K562 (cell line): ENCODE measurements at regions not wholly inside any gene's neighbourhood (a gene's known extent, or its start where the extent isn't known, plus 50 kb on each side); places are given as distances from the start of the nearest gene placed in this dataset.

Experiments
- EHMT2 ChIP-seq: fragments of 450-650 bp; IDR thresholded peaks from 2 replicates; pipeline ENCODE4 v1.6.1; 2018; ENCODE audit warnings: antibody characterized with exemption
- EWSR1 ChIP-seq: fragments of 450-650 bp; IDR thresholded peaks from 2 replicates; pipeline ENCODE4 v1.6.1; 2018; ENCODE audit warnings: borderline replicate concordance, mild to moderate bottlenecking, low read depth, moderate library complexity; ENCODE audit not compliant: partially characterized antibody
- KLF13 ChIP-seq: fragments of 450-650 bp; IDR thresholded peaks from 2 replicates; pipeline ENCODE4 v1.6.1; 2016; ENCODE audit warnings: missing genetic modification characterization, low read depth, mild to moderate bottlenecking, missing compliant biosample characterization, moderate library complexity, borderline replicate concordance
- MCM7 ChIP-seq, 2 experiments: fragments of 450-650 bp; IDR thresholded peaks; 2 replicates each; pipeline ENCODE4 v1.6.1; 2016 to 2018
- MECOM ChIP-seq: fragments of 250-450 bp; sonication (Bioruptor Pico); IDR thresholded peaks from 2 replicates; pipeline ENCODE4 v1.8.0; 2022; ENCODE audit warnings: inconsistent platforms
- PBX2 ChIP-seq, 2 experiments: IDR thresholded peaks in 1 of 2; conservative IDR thresholded peaks in 1 of 2; 2 replicates each; pipeline ENCODE4 v1.6.1; 2016; ENCODE audit warnings: low read depth in 2 of 2, mild to moderate bottlenecking in 1 of 2, missing compliant biosample characterization in 1 of 2, missing genetic modification characterization in 1 of 2, moderate library complexity in 1 of 2
- PPARD ChIP-seq: fragments of 250-450 bp; sonication (Bioruptor Pico); IDR thresholded peaks from 2 replicates; pipeline ENCODE4 v1.8.0; 2022; ENCODE audit warnings: inconsistent platforms, mild to moderate bottlenecking, moderate library complexity
- RBM39 ChIP-seq: fragments of 200-400 bp; formaldehyde crosslinking; optimal IDR thresholded peaks from 2 replicates; pipeline ENCODE3; 2018; ENCODE audit warnings: low read depth, low read length
- REST ChIP-seq, 2 experiments: fragments of 450-650 bp; formaldehyde crosslinking in 1 of 2; IDR thresholded peaks; 2 replicates each; pipeline versions ENCODE4 v1.4.0 to v1.6.1; 2014 to 2020; ENCODE audit warnings: mild to moderate bottlenecking in 2 of 2, borderline replicate concordance in 1 of 2, low read depth in 1 of 2
- SOX6 ChIP-seq: fragments of 450-650 bp; IDR thresholded peaks from 2 replicates; pipeline ENCODE4 v1.6.1; 2014; ENCODE audit warnings: mild to moderate bottlenecking
- TBP ChIP-seq: optimal IDR thresholded peaks from 2 replicates; pipeline ENCODE3; 2011; ENCODE audit warnings: low read depth, low read length, improper control_type of control experiment
- ZBTB34 ChIP-seq: fragments of 250-450 bp; sonication (Bioruptor Pico); IDR thresholded peaks from 2 replicates; pipeline ENCODE4 v1.8.0; 2021; ENCODE audit warnings: mild to moderate bottlenecking, moderate library complexity
- ZFP30 ChIP-seq: fragments of 250-450 bp; sonication (Bioruptor Pico); IDR thresholded peaks from 2 replicates; pipeline ENCODE4 v1.8.0; 2022; ENCODE audit warnings: moderate library complexity, mild to moderate bottlenecking, inconsistent platforms, borderline replicate concordance
- ZNF282 ChIP-seq: sonication (generic); formaldehyde crosslinking; IDR thresholded peaks from 2 replicates; pipeline ENCODE4 v1.8.1; 2023; ENCODE audit warnings: missing genetic modification reagents
- ZNF740 ChIP-seq, 3 experiments: fragments of 200-800 bp in 1 of 3; sonication (Bioruptor generic) in 1 of 3; sonication (generic) in 1 of 3; formaldehyde crosslinking in 1 of 3; IDR thresholded peaks; 2 replicates each; pipeline versions ENCODE4 v1.6.1 to v1.8.0; 2016 to 2022; ENCODE audit warnings: mild to moderate bottlenecking in 2 of 3, missing compliant biosample characterization in 2 of 3, missing genetic modification characterization in 2 of 3, missing genetic modification reagents in 1 of 3

- TF ChIP-seq REST (IDR thresholded peaks at IDR 0.05; ENCODE audit: borderline replicate concordance) (no peak), REST (CRISPR knock-in tag; IDR thresholded peaks at IDR 0.05; ENCODE audit: low read depth) (no peak), TBP (no peak), PBX2 (CRISPR knock-in tag; IDR thresholded peaks at IDR 0.05; ENCODE audit: low read depth) (no peak), PBX2 (tag; conservative IDR thresholded peaks at IDR 0.05; ENCODE audit: low read depth) (peak; percentile 57; the same call in 1 of the 2 replicates), RBM39 (no peak), MCM7 (IDR thresholded peaks at IDR 0.05) (no peak), ZBTB34 (CRISPR knock-in tag) (no peak), ZNF740 (CRISPR knock-in tag; IDR thresholded peaks at IDR 0.05) (no peak), ZNF740 (tag; IDR thresholded peaks at IDR 0.05) (no peak), PPARD (CRISPR knock-in tag) (no peak), SOX6 (0 out of 2 replicates have a peak, but pooled peaks have one; percentile 21), ZFP30 (no peak), MECOM (CRISPR knock-in tag) (peak; percentile 56; the same call in 1 of the 2 replicates), EHMT2 (no peak), EWSR1 (no peak), ZNF282 (no peak), KLF13 (no peak)
Measured at GRCh38 chr20:10786678-10787077, 112.9 kb upstream of the JAG1 start (continued).
